IMR-90 (cell line): ENCODE measurements at regions not wholly inside any gene's neighbourhood (a gene's known extent, or its start where the extent isn't known, plus 50 kb on each side); places are given as distances from the start of the nearest gene placed in this dataset.

ENCODE experiments used
- ATAC-seq: fragments of 200-7000 bp; cut with Tn5 transposase; 2 replicates; pipeline ENCODE4 v1.9.1; 2020; ENCODE audit warnings: low read depth, mild to moderate bottlenecking, moderate library complexity
- BruUV-seq: library from RNA; stranded (reverse); fragments of 400-500 nt; replicated peaks from 2 replicates; lab custom pipeline; 2021; lab: Mats Ljungman, UMichigan
- CTCF ChIA-PET: fragments of 300-600 bp; formaldehyde crosslinking; extraction: SDS; loops from one replicate; lab custom pipeline; 2021; ENCODE audit warnings: antibody characterized with exemption; lab: Yijun Ruan, JAX
- POLR2A ChIA-PET: fragments of 300-600 bp; sonication (Branson Sonifier 250); formaldehyde crosslinking; loops from one replicate; lab custom pipeline; 2022; ENCODE audit warnings: antibody characterized with exemption; ENCODE audit not compliant: unreplicated experiment; lab: Charles Lee
- DNase-seq: peaks from one replicate; pipeline ENCODE4 v3.0.0; 2013
- H2AFZ ChIP-seq: replicated peaks from 2 replicates; pipeline ENCODE3; 2013; ENCODE audit warnings: low read length, mild to moderate bottlenecking; ENCODE audit not compliant: poor library complexity
- H2AK5ac ChIP-seq: 2 replicates; pipeline ENCODE4 v1.6.1; 2013; ENCODE audit warnings: low read depth, low read length, inconsistent platforms
- H2AK9ac ChIP-seq: replicated peaks from 2 replicates; pipeline ENCODE3; 2013; ENCODE audit warnings: mild to moderate bottlenecking, low read depth, low read length, moderate library complexity; ENCODE audit not compliant: poor library complexity
- H2BK120ac ChIP-seq: 2 replicates; pipeline ENCODE4 v1.6.1; 2013; ENCODE audit warnings: low read depth, low read length, inconsistent platforms
- H2BK15ac ChIP-seq: 3 replicates; pipeline ENCODE4 v1.6.1; 2013; ENCODE audit warnings: low read depth, low read length, inconsistent platforms
- H2BK20ac ChIP-seq: 2 replicates; pipeline ENCODE4 v1.6.1; 2013; ENCODE audit warnings: low read depth, mild to moderate bottlenecking, inconsistent platforms, low read length, moderate library complexity
- H2BK5ac ChIP-seq: 2 replicates; pipeline ENCODE4 v1.6.1; 2013; ENCODE audit warnings: mild to moderate bottlenecking, low read depth, low read length, inconsistent platforms; ENCODE audit not compliant: poor library complexity, severe bottlenecking
- H3K14ac ChIP-seq: replicated peaks from 2 replicates; pipeline ENCODE4 v1.6.1; 2013; ENCODE audit warnings: low read depth, low read length, inconsistent platforms
- H3K18ac ChIP-seq: 2 replicates; pipeline ENCODE4 v1.6.1; 2013; ENCODE audit warnings: low read depth, low read length, control low read depth
- H3K23ac ChIP-seq: 2 replicates; pipeline ENCODE4 v1.6.1; 2013; ENCODE audit warnings: low read depth, low read length, inconsistent platforms
- H3K27ac ChIP-seq: 2 replicates; pipeline ENCODE4 v1.5.1; 2013; ENCODE audit warnings: mild to moderate bottlenecking, control low read depth, low read length; ENCODE audit not compliant: insufficient read depth
- H3K27me3 ChIP-seq: 2 replicates; pipeline ENCODE4 v1.6.1; 2013; ENCODE audit warnings: low read length; ENCODE audit not compliant: control insufficient read depth, insufficient read depth
- H3K36me3 ChIP-seq: 2 replicates; pipeline ENCODE4 v1.6.1; 2013; ENCODE audit warnings: low read length, mixed read lengths; ENCODE audit not compliant: control insufficient read depth, insufficient read depth
- H3K4ac ChIP-seq: 2 replicates; pipeline ENCODE4 v1.6.1; 2013; ENCODE audit warnings: low read depth, low read length, inconsistent platforms
- H3K4me1 ChIP-seq: 2 replicates; pipeline ENCODE4 v1.6.1; 2013; ENCODE audit warnings: low read length, mixed read lengths; ENCODE audit not compliant: control insufficient read depth, insufficient read depth
- H3K4me2 ChIP-seq: 2 replicates; pipeline ENCODE4 v1.6.1; 2013; ENCODE audit warnings: low read depth, mild to moderate bottlenecking, control low read depth, low read length, moderate library complexity
- H3K4me3 ChIP-seq: 2 replicates; pipeline ENCODE4 v1.5.1; 2013; ENCODE audit warnings: low read depth, mild to moderate bottlenecking, control low read depth, low read length, moderate library complexity; ENCODE audit not compliant: insufficient read depth
- H3K56ac ChIP-seq: 2 replicates; pipeline ENCODE4 v1.6.1; 2013; ENCODE audit warnings: low read length, inconsistent platforms; ENCODE audit not compliant: insufficient read depth; ENCODE audit errors: extremely low read depth
- H3K79me1 ChIP-seq, 2 experiments: 2 replicates each; pipeline ENCODE4 v1.6.1; 2013; ENCODE audit warnings: low read length in 2 of 2, inconsistent platforms in 1 of 2, low read depth in 1 of 2
- H3K9ac ChIP-seq: 2 replicates; pipeline ENCODE4 v1.6.1; 2013; ENCODE audit warnings: low read depth, low read length, control low read depth
- H3K9me1 ChIP-seq: 2 replicates; pipeline ENCODE4 v1.6.1; 2013; ENCODE audit warnings: low read length, inconsistent platforms; ENCODE audit not compliant: insufficient read depth
- H3K9me3 ChIP-seq: 2 replicates; pipeline ENCODE4 v1.6.1; 2013; ENCODE audit warnings: low read length; ENCODE audit not compliant: control insufficient read depth, insufficient read depth
- H4K20me1 ChIP-seq: 2 replicates; pipeline ENCODE4 v1.6.1; 2013; ENCODE audit warnings: low read length, inconsistent platforms; ENCODE audit not compliant: insufficient read depth
- H4K5ac ChIP-seq: 2 replicates; pipeline ENCODE4 v1.6.1; 2013; ENCODE audit warnings: mild to moderate bottlenecking, low read depth, low read length, control low read depth
- H4K8ac ChIP-seq, 2 experiments: 2 replicates each; pipeline ENCODE4 v1.6.1; 2013; ENCODE audit warnings: low read depth in 2 of 2, low read length in 2 of 2, control low read depth in 1 of 2, inconsistent platforms in 1 of 2
- H4K91ac ChIP-seq: 2 replicates; pipeline ENCODE4 v1.6.1; 2013; ENCODE audit warnings: low read depth, low read length, inconsistent platforms; ENCODE audit not compliant: insufficient read depth
- POLR2A ChIP-seq: IDR thresholded peaks from 2 replicates; pipeline ENCODE4 v1.6.1; 2012; ENCODE audit warnings: mild to moderate bottlenecking, low read depth, low read length
- WGBS, 2 experiments: methylation state at CpG; one replicate each; pipeline versions ENCODE4 v1.1.5 to v1.1.7; 2013; ENCODE audit warnings: missing lambda C conversion rate in 2 of 2; ENCODE audit not compliant: insufficient read length in 1 of 2; ENCODE audit errors: extremely low coverage in 2 of 2; 5-methylcytosine and 5-hydroxymethylcytosine counted together
- dilution Hi-C: fragments of 300-500 bp; cut with HindIII; formaldehyde crosslinking; loops from one replicate; pipeline ENCODE4 v1.14.3; 2018; ENCODE audit warnings: low sequenced_read_pairs; ENCODE audit not compliant: unreplicated experiment
- in situ Hi-C: fragments of 300-500 bp; cut with MboI; formaldehyde crosslinking; loops from 3 replicates; pipeline ENCODE4 v1.14.3; 2019; ENCODE audit warnings: low sequenced_read_pairs, inconsistent platforms, mixed read lengths
- intact Hi-C: fragments of 100-400 bp; cut with micrococcal nuclease; formaldehyde crosslinking; loops from 2 replicates; pipeline ENCODE4 v1.10.0; 2022

DNA sequence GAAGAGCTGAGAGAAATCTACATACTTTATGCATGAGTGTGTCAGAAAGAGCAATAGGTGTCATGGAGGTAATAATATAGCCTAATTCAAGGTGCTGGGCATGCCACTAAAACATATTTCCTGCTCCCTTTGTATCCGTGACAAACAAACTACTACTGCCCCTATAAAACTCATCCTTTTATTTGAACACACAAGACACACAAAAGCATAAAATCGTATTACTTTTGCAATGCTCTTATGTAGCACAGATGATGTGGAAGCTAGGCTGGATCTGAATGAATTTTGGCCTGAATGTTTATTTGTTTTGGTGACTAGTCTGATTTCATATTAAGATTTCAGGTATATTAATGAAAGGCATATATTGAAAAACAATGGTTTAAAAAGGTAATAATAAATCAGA, 239.3 kb upstream of the NEGR1 start:
- H4K8ac ChIP-seq = no peak overlapping the region
- in situ Hi-C loops = no loop called here

More for the DNA sequence above, 239.3 kb upstream of the NEGR1 start:
- Histone ChIP-seq H2BK120ac (no peak overlapping the region), H3K9ac (no peak overlapping the region), H3K23ac (no peak overlapping the region), H3K4ac (no peak overlapping the region), H2AK5ac (no peak overlapping the region), H3K36me3 (no peaks in the 10 kb centered on the region), H3K9me3 (no peaks in the 10 kb centered on the region), H3K27me3 (no peaks in the 10 kb centered on the region), H3K4me1 (no peaks in the 10 kb centered on the region), H3K27ac (no peak overlapping the region), H3K4me3 (no peak overlapping the region), H3K56ac (no peak overlapping the region), H3K79me1 (no peaks in the 10 kb centered on the region), H3K9me1 (no peaks in the 10 kb centered on the region), H4K91ac (no peak overlapping the region), H4K20me1 (no peaks in the 10 kb centered on the region), H2AK9ac (no peak overlapping the region), H3K14ac (no peak overlapping the region), H4K5ac (no peak overlapping the region), H2BK5ac (no peak overlapping the region), H3K4me2 (no peak overlapping the region), H2BK20ac (no peak overlapping the region), H2BK15ac (no peak overlapping the region), H2AFZ (no peak overlapping the region), H3K18ac (no peak overlapping the region)
- ATAC-seq (no peak), DNase-seq (no peak)
- intact Hi-C loops = no loop called here
- CTCF ChIA-PET = no interaction called here
- no CpG with 5 or more reads among the region's 2 CpGs for WGBS, 2 experiments
- POLR2A ChIA-PET = no interaction called here
- BruUV-seq = no TSS peak
- dilution Hi-C loops = no loop called here
- no peak for TF ChIP-seq POLR2A
